Uterus (tissue), 3 donors: ENCODE measurements at regions not wholly inside any gene's neighbourhood (a gene's known extent, or its start where the extent isn't known, plus 50 kb on each side); places are given as distances from the start of the nearest gene placed in this dataset.

Experiments
- DNase-seq, 2 donors: peaks; one replicate each; pipeline ENCODE4 v3.0.0-alpha.2; 2019 to 2020
- H3K27ac ChIP-seq, 2 donors: fragments of 200-600 bp; sonication (generic); 1 replicate in 1 of 2; 2 replicates in 1 of 2; pipeline ENCODE4 v1.5.1; 2016 to 2018
- H3K27me3 ChIP-seq, 2 donors: fragments of 200-600 bp; sonication (generic); one replicate each; pipeline ENCODE4 v1.5.1; 2018 to 2019; ENCODE audit warnings: control low read depth in 1 of 2
- H3K36me3 ChIP-seq, 2 donors: fragments of 200-600 bp; sonication (generic); one replicate each; pipeline ENCODE4 v1.5.1; 2019; ENCODE audit warnings: control low read depth in 1 of 2
- H3K4me1 ChIP-seq, 2 donors: fragments of 200-600 bp; sonication (generic); one replicate each; pipeline ENCODE4 v1.5.1; 2018 to 2019; ENCODE audit warnings: control low read depth in 1 of 2
- H3K4me3 ChIP-seq, 2 donors: fragments of 200-600 bp; sonication (generic); 1 replicate in 1 of 2; 2 replicates in 1 of 2; pipeline ENCODE4 v1.5.1; 2018 to 2019; ENCODE audit warnings: mild to moderate bottlenecking in 1 of 2
- H3K9me3 ChIP-seq, 2 donors: fragments of 200-600 bp; sonication (generic); one replicate each; pipeline ENCODE4 v1.5.1; 2019; ENCODE audit warnings: control low read depth in 1 of 2
- CTCF ChIP-seq, 4 experiments: fragments of 200-600 bp in 2 of 4; fragments of 450-650 bp in 2 of 4; sonication (generic) in 2 of 4; IDR thresholded peaks; one replicate each; pipeline ENCODE4 v1.5.1; 2016 to 2019; ENCODE audit warnings: antibody characterized with exemption in 4 of 4, mild to moderate bottlenecking in 2 of 4, moderate library complexity in 1 of 4
- POLR2A ChIP-seq, 2 donors: fragments of 450-650 bp; IDR thresholded peaks; one replicate each; pipeline ENCODE4 v1.6.1; 2016; ENCODE audit warnings: antibody characterized with exemption in 2 of 2, mild to moderate bottlenecking in 1 of 2, moderate library complexity in 1 of 2
- intact Hi-C: fragments of 100-400 bp; cut with DNase I; formaldehyde crosslinking; loops from one replicate; pipeline ENCODE4 v1.15.1; 2023; ENCODE audit warnings: low total_unique reads
- donor health status: DM: yes; HTN: yes; CAD: no.

GRCh38 chr6:23212398-23212797 lies 643.0 kb downstream of the HDGFL1 start:
- Histone ChIP-seq H3K27ac (no peak overlapping the region), H3K4me3 (no peak overlapping the region), H3K36me3 (no peaks in the 10 kb centered on the region), H3K27me3 (no peaks in the 10 kb centered on the region), H3K9me3 (no peaks in the 10 kb centered on the region), H3K4me1 (no peaks in the 10 kb centered on the region)
- no peak for TF ChIP-seq POLR2A (IDR thresholded peaks at IDR 0.05)
- TF ChIP-seq CTCF (IDR thresholded peaks at IDR 0.05): no peak
- intact Hi-C loops: no loop called here
- DNase-seq: no peak

- Histone ChIP-seq H3K4me3 (no peak overlapping the region), H3K36me3 (no peaks in the 10 kb centered on the region), H3K27ac (no peak overlapping the region), H3K9me3 (no peaks in the 10 kb centered on the region), H3K4me1 (no peaks in the 10 kb centered on the region), H3K27me3 (no peaks in the 10 kb centered on the region)
- no peak for TF ChIP-seq CTCF (IDR thresholded peaks at IDR 0.05)
- no peak for TF ChIP-seq POLR2A (IDR thresholded peaks at IDR 0.05)
- no peak for DNase-seq
- intact Hi-C loops: no loop called here
Measured at GRCh38 chr6:23213193-23213592, 643.8 kb downstream of the HDGFL1 start.

- intact Hi-C loops: no loop called here
- H3K27ac ChIP-seq: no peak overlapping the region
- TF ChIP-seq POLR2A (IDR thresholded peaks at IDR 0.05): no peak
- TF ChIP-seq CTCF (IDR thresholded peaks at IDR 0.05): no peak
- H3K4me3 ChIP-seq: no peak overlapping the region
- H3K36me3 ChIP-seq: no peaks in the 10 kb centered on the region
- no peaks in the 10 kb centered on the region for H3K27me3 ChIP-seq
- no peak for DNase-seq
- no peaks in the 10 kb centered on the region for H3K4me1 ChIP-seq
- H3K9me3 ChIP-seq: no peaks in the 10 kb centered on the region
Measured at GRCh38 chr6:23213651-23214050, 644.3 kb downstream of the HDGFL1 start.

- H3K4me3 ChIP-seq: no peak overlapping the region
- no peaks in the 10 kb centered on the region for H3K4me1 ChIP-seq
- no peaks in the 10 kb centered on the region for H3K9me3 ChIP-seq
- H3K27ac ChIP-seq: no peak overlapping the region
- H3K36me3 ChIP-seq: no peaks in the 10 kb centered on the region
- TF ChIP-seq CTCF (IDR thresholded peaks at IDR 0.05) (no peak), POLR2A (IDR thresholded peaks at IDR 0.05) (no peak)
- no peaks in the 10 kb centered on the region for H3K27me3 ChIP-seq
- intact Hi-C loops: no loop called here
- no peak for DNase-seq
Measured at GRCh38 chr6:23218751-23219150, 649.4 kb downstream of the HDGFL1 start.

DNA sequence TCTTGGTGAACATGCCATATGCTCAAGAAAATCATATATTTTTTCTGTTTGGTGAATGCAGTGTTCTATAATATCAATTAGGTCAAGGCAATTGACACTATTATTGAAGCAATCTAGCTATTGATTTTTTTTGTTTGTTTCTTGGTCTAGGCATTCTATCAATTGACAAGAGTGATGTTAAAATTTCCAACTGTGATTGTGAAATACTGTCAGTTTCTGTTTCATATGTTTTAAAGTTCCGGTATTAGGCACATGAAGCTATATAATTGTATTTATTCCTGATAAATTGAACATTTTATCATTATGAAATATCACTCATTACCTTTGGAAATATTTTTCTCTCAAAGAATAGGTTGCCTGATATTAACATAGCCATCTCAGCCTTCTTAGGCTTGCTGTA lies 653.4 kb downstream of the HDGFL1 start:
- no peaks in the 10 kb centered on the region for H3K27me3 ChIP-seq
- intact Hi-C loops: no loop called here
- no peaks in the 10 kb centered on the region for H3K4me1 ChIP-seq
- TF ChIP-seq CTCF (IDR thresholded peaks at IDR 0.05) (no peak), POLR2A (IDR thresholded peaks at IDR 0.05) (no peak)
- H3K9me3 ChIP-seq: no peaks in the 10 kb centered on the region
- no peaks in the 10 kb centered on the region for H3K36me3 ChIP-seq
- no peak overlapping the region for H3K4me3 ChIP-seq
- H3K27ac ChIP-seq: no peak overlapping the region
- DNase-seq: no peak
